ENCODE measurements at regions not wholly inside any gene's neighbourhood (a gene's known extent, or its start where the extent isn't known, plus 50 kb on each side); places are given as distances from the start of the nearest gene placed in this dataset.
A peak's percentile ranks its signal among the peaks of the same experiment; 100 is the strongest.

DNA sequence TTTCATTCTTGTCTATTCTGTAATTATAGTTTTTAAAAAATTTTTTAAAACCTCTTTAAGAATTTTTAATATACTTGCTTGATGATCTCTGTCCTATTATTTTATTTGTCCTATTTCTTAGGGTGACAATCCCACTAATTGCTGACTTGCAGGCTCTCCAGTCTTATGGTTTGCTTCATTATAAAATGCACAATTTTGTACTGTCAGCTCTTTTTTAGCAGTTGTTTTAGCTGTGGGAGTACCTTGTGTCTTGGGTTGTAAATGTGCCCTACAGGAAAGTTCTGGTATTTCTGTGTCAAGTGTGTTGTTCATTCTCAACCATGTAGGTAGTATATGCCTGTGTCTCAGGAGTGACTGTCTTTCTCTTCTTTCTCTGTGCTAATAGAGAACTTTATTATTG lies 118.2 kb upstream of the IL15 start:
- TF ChIP-seq, protein P1, sequence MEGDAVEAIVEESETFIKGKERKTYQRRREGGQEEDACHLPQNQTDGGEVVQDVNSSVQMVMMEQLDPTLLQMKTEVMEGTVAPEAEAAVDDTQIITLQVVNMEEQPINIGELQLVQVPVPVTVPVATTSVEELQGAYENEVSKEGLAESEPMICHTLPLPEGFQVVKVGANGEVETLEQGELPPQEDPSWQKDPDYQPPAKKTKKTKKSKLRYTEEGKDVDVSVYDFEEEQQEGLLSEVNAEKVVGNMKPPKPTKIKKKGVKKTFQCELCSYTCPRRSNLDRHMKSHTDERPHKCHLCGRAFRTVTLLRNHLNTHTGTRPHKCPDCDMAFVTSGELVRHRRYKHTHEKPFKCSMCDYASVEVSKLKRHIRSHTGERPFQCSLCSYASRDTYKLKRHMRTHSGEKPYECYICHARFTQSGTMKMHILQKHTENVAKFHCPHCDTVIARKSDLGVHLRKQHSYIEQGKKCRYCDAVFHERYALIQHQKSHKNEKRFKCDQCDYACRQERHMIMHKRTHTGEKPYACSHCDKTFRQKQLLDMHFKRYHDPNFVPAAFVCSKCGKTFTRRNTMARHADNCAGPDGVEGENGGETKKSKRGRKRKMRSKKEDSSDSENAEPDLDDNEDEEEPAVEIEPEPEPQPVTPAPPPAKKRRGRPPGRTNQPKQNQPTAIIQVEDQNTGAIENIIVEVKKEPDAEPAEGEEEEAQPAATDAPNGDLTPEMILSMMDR (IDR thresholded peaks at IDR 0.05; ENCODE audit: insufficient read depth, missing control alignments), result no peak

DNA sequence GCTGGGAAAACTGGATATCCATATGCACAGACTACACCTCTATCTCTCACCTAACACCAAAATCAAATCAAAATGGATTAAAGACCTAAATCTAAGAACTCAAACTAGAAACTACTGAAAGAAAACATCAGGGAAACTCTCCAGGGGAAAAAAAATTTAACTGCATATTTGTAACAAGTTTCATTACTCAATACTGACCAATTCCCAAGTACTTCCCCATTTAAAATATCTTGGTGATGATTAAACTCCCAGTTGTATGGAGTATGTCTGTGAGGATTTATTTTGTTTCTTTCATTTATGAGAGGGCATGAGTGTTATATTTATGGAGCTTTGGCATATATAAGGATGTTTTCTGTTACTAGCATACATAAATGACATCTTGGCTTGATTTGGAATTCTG lies 112.3 kb upstream of the IL15 start:
- FAIRE-seq (no peak), DNase-seq (ENCODE audit: insufficient read length, low spot score) (no peak)
- TF ChIP-seq, protein P1 (IDR thresholded peaks at IDR 0.05; ENCODE audit: insufficient read depth, missing control alignments), result no peak

More for the DNA sequence above, 118.2 kb upstream of the IL15 start:
- DNase-seq (ENCODE audit: insufficient read length, low spot score), result no peak
- no peak for FAIRE-seq

DNA sequence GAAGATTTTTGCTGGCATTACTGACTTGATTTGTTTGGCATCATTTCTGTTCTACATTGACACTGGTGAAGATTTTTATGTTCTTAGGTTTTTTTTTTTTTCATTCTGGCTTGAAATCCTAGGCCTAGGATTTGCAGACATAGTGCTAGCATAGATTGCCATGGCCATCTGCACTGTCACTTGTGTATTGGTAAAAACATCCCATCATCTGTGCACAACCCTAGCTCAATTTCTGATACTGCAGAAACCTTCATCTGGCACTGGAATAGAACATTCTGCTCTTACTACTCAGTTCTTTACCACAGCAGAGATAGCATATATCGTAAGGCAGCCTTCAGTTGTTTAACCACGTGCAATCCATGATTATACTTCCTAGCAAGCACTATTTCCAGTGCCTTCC lies 111.5 kb upstream of the IL15 start:
- TF ChIP-seq, protein P1 (IDR thresholded peaks at IDR 0.05; ENCODE audit: insufficient read depth, missing control alignments), result no peak
- FAIRE-seq (no peak), DNase-seq (ENCODE audit: insufficient read length, low spot score) (no peak)

DNA sequence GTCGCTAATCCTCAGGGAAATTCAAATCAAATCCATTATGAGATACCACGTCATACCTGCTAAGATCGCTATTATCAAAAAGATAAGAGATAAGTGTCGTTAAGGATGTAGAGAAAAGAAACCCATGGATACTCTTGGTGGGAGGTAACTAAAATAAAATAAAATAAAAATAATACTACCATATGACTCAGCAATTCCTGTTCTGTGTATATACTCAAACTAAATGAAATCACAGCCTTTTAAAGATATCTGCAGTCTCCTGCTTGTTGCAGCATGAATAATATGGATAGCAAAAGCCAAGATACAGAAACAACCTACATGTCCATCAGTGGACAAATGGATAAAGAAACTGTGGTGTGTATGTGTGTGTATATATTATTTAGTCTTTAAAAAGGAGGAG lies 105.8 kb upstream of the IL15 start:
- TF ChIP-seq, protein P1 (IDR thresholded peaks at IDR 0.05; ENCODE audit: insufficient read depth, missing control alignments), result no peak
- DNase-seq (ENCODE audit: insufficient read length, low spot score) (no peak), FAIRE-seq (no peak)

DNA sequence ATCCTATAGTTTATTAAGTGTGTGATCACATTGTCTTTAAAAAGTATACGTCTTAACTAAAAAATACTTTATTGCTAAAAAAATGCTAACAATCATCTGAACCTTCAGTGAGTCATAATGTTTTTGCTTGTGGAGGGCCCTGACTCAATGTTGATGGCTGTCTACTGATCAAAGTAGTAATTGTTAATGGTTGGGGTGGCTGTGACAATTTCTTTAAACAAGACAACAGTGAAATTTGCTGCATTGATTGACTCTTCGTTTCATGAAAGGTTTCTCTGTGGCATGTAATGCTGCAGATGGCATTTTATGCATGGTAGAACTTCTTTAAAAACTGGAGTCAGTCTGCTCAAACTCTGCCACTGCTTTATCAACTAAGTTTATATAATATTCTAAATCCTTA lies 101.4 kb upstream of the IL15 start:
- DNase-seq (ENCODE audit: insufficient read length, low spot score) (no peak), FAIRE-seq (no peak)
- TF ChIP-seq, protein P1 (IDR thresholded peaks at IDR 0.05; ENCODE audit: insufficient read depth, missing control alignments), result no peak

DNA sequence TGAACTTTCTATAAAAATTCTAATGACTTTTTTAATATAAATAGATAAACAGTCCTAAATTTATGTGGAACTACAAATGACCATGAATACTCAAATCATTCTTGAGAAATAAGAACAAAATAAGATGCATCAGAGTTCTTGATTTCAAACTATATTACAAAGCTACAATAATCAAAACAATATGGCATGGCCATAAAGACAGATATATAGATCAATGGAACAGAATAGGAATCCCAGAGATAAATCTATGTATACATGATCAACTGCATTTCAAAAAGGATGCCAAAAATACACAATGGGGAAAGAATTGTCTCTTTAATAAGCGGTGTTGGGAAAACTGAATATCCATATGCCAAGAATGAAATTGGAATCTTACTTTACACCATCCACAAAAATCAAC lies 98.4 kb upstream of the IL15 start:
- peak; percentile 66 for FAIRE-seq
- TF ChIP-seq, protein P1 (IDR thresholded peaks at IDR 0.05; ENCODE audit: insufficient read depth, missing control alignments), result no peak

DNA sequence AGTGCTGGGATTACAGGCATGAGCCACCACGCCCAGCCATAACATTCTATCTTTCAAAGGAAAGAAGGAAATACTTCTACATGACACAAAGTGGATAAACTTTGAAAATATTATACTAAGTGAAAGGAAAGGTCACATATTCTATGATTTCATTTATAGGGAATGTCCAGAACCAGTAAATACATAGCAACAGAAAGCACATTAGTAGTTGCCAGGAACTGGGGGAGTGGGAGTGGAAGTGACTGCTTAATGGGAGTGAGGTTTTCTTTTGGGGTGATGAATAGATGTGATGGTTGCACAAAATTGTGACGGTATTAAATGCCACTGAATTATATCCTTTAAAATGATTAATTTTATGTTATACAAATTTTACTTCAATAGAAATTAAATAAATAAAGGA lies 95.7 kb upstream of the IL15 start:
- no peak for FAIRE-seq
- no peak for DNase-seq (ENCODE audit: insufficient read length, low spot score)
- TF ChIP-seq, protein P1 (IDR thresholded peaks at IDR 0.05; ENCODE audit: insufficient read depth, missing control alignments), result no peak

More for the DNA sequence above, 98.4 kb upstream of the IL15 start:
- DNase-seq (ENCODE audit: insufficient read length, low spot score), result no peak
